Activated CD4-positive, alpha-beta T cell treated with anti-CD3 and anti-CD28 coated beads, Interleukin-2, amount 50 U/mL, for 24 hours (primary cell): ENCODE measurements at regions not wholly inside any gene's neighbourhood (a gene's known extent, or its start where the extent isn't known, plus 50 kb on each side); places are given as distances from the start of the nearest gene placed in this dataset.
"Not testable (repeated sequence)": the region's sequence is repeated elsewhere in the genome, so short reads cannot be mapped to it uniquely, and the experiment has no call there.

Experiments
- DNase-seq, 2 donors: peaks; one replicate each; pipeline ENCODE4 v3.0.0-alpha.2; 2020; ENCODE audit warnings: low read depth in 1 of 2, low spot score in 1 of 2

GRCh38 chr5:118302786-118303185 lies 685.6 kb downstream of the DTWD2 start:
- DNase-seq, result no peak

- DNase-seq, result no peak
These were observed 686.7 kb downstream of the DTWD2 start for GRCh38 chr5:118301696-118302095.

GRCh38 chr5:118295045-118295444 lies 693.3 kb downstream of the DTWD2 start:
- DNase-seq, result no peak

- DNase-seq, result no peak
These were observed 695.0 kb downstream of the DTWD2 start for GRCh38 chr5:118293378-118293777.

GRCh38 chr5:118290204-118290603 lies 698.1 kb downstream of the DTWD2 start:
- DNase-seq, result no peak

GRCh38 chr5:118284230-118284629 lies 704.1 kb downstream of the DTWD2 start:
- DNase-seq, result not testable (repeated sequence)

GRCh38 chr5:118282480-118283038 lies 705.8 kb downstream of the DTWD2 start:
- not testable (repeated sequence) for DNase-seq

GRCh38 chr5:118279540-118280294 lies 708.6 kb downstream of the DTWD2 start:
- DNase-seq, result no peak

GRCh38 chr5:118270526-118270925 lies 717.8 kb downstream of the DTWD2 start:
- DNase-seq, result no peak

- DNase-seq, result no peak
These were observed 730.1 kb downstream of the DTWD2 start for GRCh38 chr5:118258223-118258622.

- DNase-seq, result no peak
These were observed 731.3 kb downstream of the DTWD2 start for GRCh38 chr5:118257066-118257465.

GRCh38 chr5:118253225-118254061 lies 734.9 kb downstream of the DTWD2 start:
- no peak for DNase-seq

- no peak for DNase-seq
These were observed 739.0 kb downstream of the DTWD2 start for GRCh38 chr5:118249386-118249785.

GRCh38 chr5:118247458-118247857 lies 740.9 kb downstream of the DTWD2 start:
- DNase-seq, result no peak

- no peak for DNase-seq
These were observed 744.7 kb downstream of the DTWD2 start for GRCh38 chr5:118243613-118244012.

- no peak for DNase-seq
These were observed 745.3 kb downstream of the DTWD2 start for GRCh38 chr5:118243068-118243467.

GRCh38 chr5:118236108-118236849 lies 752.1 kb downstream of the DTWD2 start:
- no peak for DNase-seq

- no peak for DNase-seq
These were observed 754.7 kb downstream of the DTWD2 start for GRCh38 chr5:118233606-118234005.

GRCh38 chr5:118228489-118228888 lies 759.9 kb downstream of the DTWD2 start:
- no peak for DNase-seq

GRCh38 chr5:118224546-118224945 lies 763.8 kb downstream of the DTWD2 start:
- no peak for DNase-seq

- DNase-seq, result no peak
These were observed 767.7 kb downstream of the DTWD2 start for GRCh38 chr5:118220556-118221195.
